WTC11 (cell line): ENCODE measurements at regions not wholly inside any gene's neighbourhood (a gene's known extent, or its start where the extent isn't known, plus 50 kb on each side); places are given as distances from the start of the nearest gene placed in this dataset.

Experiments
- ATAC-seq: fragments of 200-7000 bp; cut with Tn5 transposase; 2 replicates; pipeline ENCODE4 v1.10.0; 2021; ENCODE audit warnings: mild to moderate bottlenecking, moderate library complexity
- CTCF ChIA-PET: fragments of 300-600 bp; sonication (Branson Sonifier 250); formaldehyde crosslinking; loops from one replicate; lab custom pipeline; 2021; ENCODE audit warnings: antibody characterized with exemption; lab: Charles Lee
- POLR2A ChIA-PET: fragments of 350-600 bp; sonication (Branson Sonifier 250); formaldehyde crosslinking; loops from one replicate; lab custom pipeline; 2021; ENCODE audit warnings: antibody characterized with exemption; lab: Charles Lee
- DNase-seq: peaks from one replicate; pipeline ENCODE4 v3.0.0; 2021; ENCODE audit warnings: low spot score
- H3K27ac Mint-ChIP-seq: 2 replicates; pipeline ENCODE4 v1.8.0; 2021; ENCODE audit warnings: mixed read lengths
- H3K27me3 Mint-ChIP-seq: 2 replicates; pipeline ENCODE4 v1.8.0; 2021; ENCODE audit warnings: low read depth, mild to moderate bottlenecking, moderate library complexity, mixed read lengths
- H3K36me3 Mint-ChIP-seq: 2 replicates; pipeline ENCODE4 v1.8.0; 2021; ENCODE audit warnings: mixed read lengths
- H3K4me1 Mint-ChIP-seq: 2 replicates; pipeline ENCODE4 v1.8.0; 2022; ENCODE audit warnings: mixed read lengths
- H3K4me3 Mint-ChIP-seq: 2 replicates; pipeline ENCODE4 v1.8.0; 2021; ENCODE audit warnings: mild to moderate bottlenecking, moderate library complexity, mixed read lengths
- H3K9me3 Mint-ChIP-seq: 2 replicates; pipeline ENCODE4 v1.8.0; 2021; ENCODE audit warnings: mixed read lengths
- ATF1 ChIP-seq: sonication (generic); formaldehyde crosslinking; IDR thresholded peaks from 2 replicates; pipeline ENCODE4 v1.8.1; 2023; ENCODE audit warnings: mild to moderate bottlenecking, moderate library complexity, missing genetic modification reagents
- CBFB ChIP-seq: sonication (generic); formaldehyde crosslinking; IDR thresholded peaks from 2 replicates; pipeline ENCODE4 v1.8.1; 2022; ENCODE audit warnings: mild to moderate bottlenecking, low read depth, missing genetic modification reagents
- KAT7 ChIP-seq: sonication (generic); formaldehyde crosslinking; IDR thresholded peaks from 2 replicates; pipeline ENCODE4 v1.8.1; 2023; ENCODE audit warnings: missing genetic modification reagents, mild to moderate bottlenecking, borderline replicate concordance
- NFYB ChIP-seq: sonication (generic); formaldehyde crosslinking; conservative IDR thresholded peaks from 2 replicates; pipeline ENCODE4 v1.8.0; 2022; ENCODE audit warnings: low read depth, missing genetic modification reagents
- NR2C2 ChIP-seq: sonication (generic); formaldehyde crosslinking; IDR thresholded peaks from 2 replicates; pipeline ENCODE4 v1.8.0; 2022; ENCODE audit warnings: mild to moderate bottlenecking, missing genetic modification reagents
- ZNF219 ChIP-seq: sonication (generic); formaldehyde crosslinking; IDR thresholded peaks from 2 replicates; pipeline ENCODE4 v1.8.0; 2023; ENCODE audit warnings: missing genetic modification reagents, mild to moderate bottlenecking, borderline replicate concordance
- ZNF396 ChIP-seq: fragments of 250-450 bp; sonication (Bioruptor Pico); IDR thresholded peaks from 2 replicates; pipeline ENCODE4 v1.8.0; 2021; ENCODE audit warnings: mild to moderate bottlenecking, moderate library complexity, borderline replicate concordance
- ZNF416 ChIP-seq: fragments of 250-450 bp; sonication (Bioruptor Pico); IDR thresholded peaks from 2 replicates; pipeline ENCODE4 v1.9.0; 2021; ENCODE audit warnings: mild to moderate bottlenecking, inconsistent platforms
- ZNF423 ChIP-seq: fragments of 250-450 bp; sonication (Bioruptor Pico); IDR thresholded peaks from 2 replicates; pipeline ENCODE4 v2.1.2; 2022; ENCODE audit warnings: mild to moderate bottlenecking, moderate library complexity
- ZNF671 ChIP-seq: fragments of 250-450 bp; sonication (Bioruptor Pico); IDR thresholded peaks from 2 replicates; pipeline ENCODE4 v1.8.0; 2021; ENCODE audit warnings: mild to moderate bottlenecking
- TF ChIP-seq, protein P1 (sequence below): sonication (generic); formaldehyde crosslinking; IDR thresholded peaks from 2 replicates; pipeline ENCODE4 v1.8.0; 2022; ENCODE audit warnings: mild to moderate bottlenecking, missing genetic modification reagents
- TF ChIP-seq, protein P2 (sequence below): sonication (generic); formaldehyde crosslinking; IDR thresholded peaks from 2 replicates; pipeline ENCODE4 v1.8.0; 2022; ENCODE audit warnings: mild to moderate bottlenecking, missing genetic modification reagents
- TF ChIP-seq, protein P3 (sequence below): sonication (generic); formaldehyde crosslinking; IDR thresholded peaks from 2 replicates; pipeline ENCODE4 v1.8.0; 2022; ENCODE audit warnings: mild to moderate bottlenecking, missing genetic modification reagents
- TF ChIP-seq, protein P4 (sequence below): sonication (generic); formaldehyde crosslinking; IDR thresholded peaks from 2 replicates; pipeline ENCODE4 v1.8.1; 2023; ENCODE audit warnings: mild to moderate bottlenecking, missing genetic modification reagents
- TF ChIP-seq, protein P5 (sequence below): sonication (generic); formaldehyde crosslinking; IDR thresholded peaks from 2 replicates; pipeline ENCODE4 v1.8.1; 2022; ENCODE audit warnings: mild to moderate bottlenecking, moderate library complexity, missing genetic modification reagents
- TF ChIP-seq, protein P6 (sequence below): fragments of 250-450 bp; sonication (Bioruptor Pico); IDR thresholded peaks from 2 replicates; pipeline ENCODE4 v1.9.0; 2021; ENCODE audit warnings: moderate library complexity, mild to moderate bottlenecking, inconsistent platforms, borderline replicate concordance
- TF ChIP-seq, protein P7 (sequence below): fragments of 250-450 bp; sonication (Bioruptor Pico); conservative IDR thresholded peaks from 2 replicates; pipeline ENCODE4 v1.9.0; 2021; ENCODE audit warnings: mild to moderate bottlenecking
- TF ChIP-seq, protein P8 (sequence below): sonication (generic); formaldehyde crosslinking; IDR thresholded peaks from 2 replicates; pipeline ENCODE4 v1.8.0; 2023; ENCODE audit warnings: mild to moderate bottlenecking, missing genetic modification reagents

DNA sequence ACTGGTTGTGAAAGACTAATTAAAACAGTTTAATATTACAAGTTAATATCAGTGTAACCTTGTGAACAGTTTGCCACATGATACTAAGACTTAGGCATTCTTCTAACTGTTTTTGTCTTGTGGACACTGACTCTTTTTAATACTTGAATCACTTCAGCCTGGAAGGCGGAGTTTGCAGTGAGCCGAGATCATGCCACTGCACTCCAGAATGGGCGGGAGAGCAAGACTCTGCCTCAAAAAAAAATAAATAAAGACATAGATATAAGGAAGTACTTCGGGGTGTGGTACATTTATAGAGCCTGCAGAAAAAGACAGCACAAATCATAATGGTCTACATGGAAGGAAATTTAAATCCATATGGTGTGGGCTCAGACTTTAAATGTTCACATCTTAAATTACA is 300.4 kb upstream of the NETO1 start:
- Mint-ChIP-seq H3K36me3 (no peaks in the 10 kb centered on the region), H3K27ac (no peak overlapping the region), H3K27me3 (no peaks in the 10 kb centered on the region), H3K4me3 (no peak overlapping the region), H3K9me3 (0 out of 2 replicates have a peak, but pooled peaks cover 5% of the 10 kb centered on the region), H3K4me1 (no peaks in the 10 kb centered on the region)
- DNase-seq (no peak), ATAC-seq (no peak)
- TF ChIP-seq NFYB (CRISPR knock-in tag) (no peak), ZNF219 (CRISPR knock-in tag) (no peak), KAT7 (CRISPR knock-in tag) (no peak), CBFB (CRISPR knock-in tag) (no peak), ATF1 (CRISPR knock-in tag) (no peak), ZNF416 (CRISPR knock-in tag) (no peak), ZNF396 (CRISPR knock-in tag) (no peak), ZNF423 (CRISPR knock-in tag) (no peak), ZNF671 (CRISPR knock-in tag) (no peak), NR2C2 (no peak)
- TF ChIP-seq, protein P1, sequence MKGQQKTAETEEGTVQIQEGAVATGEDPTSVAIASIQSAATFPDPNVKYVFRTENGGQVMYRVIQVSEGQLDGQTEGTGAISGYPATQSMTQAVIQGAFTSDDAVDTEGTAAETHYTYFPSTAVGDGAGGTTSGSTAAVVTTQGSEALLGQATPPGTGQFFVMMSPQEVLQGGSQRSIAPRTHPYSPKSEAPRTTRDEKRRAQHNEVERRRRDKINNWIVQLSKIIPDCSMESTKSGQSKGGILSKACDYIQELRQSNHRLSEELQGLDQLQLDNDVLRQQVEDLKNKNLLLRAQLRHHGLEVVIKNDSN (CRISPR knock-in tag) = no peak
- TF ChIP-seq, protein P2, sequence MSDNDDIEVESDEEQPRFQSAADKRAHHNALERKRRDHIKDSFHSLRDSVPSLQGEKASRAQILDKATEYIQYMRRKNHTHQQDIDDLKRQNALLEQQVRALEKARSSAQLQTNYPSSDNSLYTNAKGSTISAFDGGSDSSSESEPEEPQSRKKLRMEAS (CRISPR knock-in tag) = no peak
- TF ChIP-seq, protein P3, sequence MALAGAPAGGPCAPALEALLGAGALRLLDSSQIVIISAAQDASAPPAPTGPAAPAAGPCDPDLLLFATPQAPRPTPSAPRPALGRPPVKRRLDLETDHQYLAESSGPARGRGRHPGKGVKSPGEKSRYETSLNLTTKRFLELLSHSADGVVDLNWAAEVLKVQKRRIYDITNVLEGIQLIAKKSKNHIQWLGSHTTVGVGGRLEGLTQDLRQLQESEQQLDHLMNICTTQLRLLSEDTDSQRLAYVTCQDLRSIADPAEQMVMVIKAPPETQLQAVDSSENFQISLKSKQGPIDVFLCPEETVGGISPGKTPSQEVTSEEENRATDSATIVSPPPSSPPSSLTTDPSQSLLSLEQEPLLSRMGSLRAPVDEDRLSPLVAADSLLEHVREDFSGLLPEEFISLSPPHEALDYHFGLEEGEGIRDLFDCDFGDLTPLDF (CRISPR knock-in tag) = no peak
- TF ChIP-seq, protein P4, sequence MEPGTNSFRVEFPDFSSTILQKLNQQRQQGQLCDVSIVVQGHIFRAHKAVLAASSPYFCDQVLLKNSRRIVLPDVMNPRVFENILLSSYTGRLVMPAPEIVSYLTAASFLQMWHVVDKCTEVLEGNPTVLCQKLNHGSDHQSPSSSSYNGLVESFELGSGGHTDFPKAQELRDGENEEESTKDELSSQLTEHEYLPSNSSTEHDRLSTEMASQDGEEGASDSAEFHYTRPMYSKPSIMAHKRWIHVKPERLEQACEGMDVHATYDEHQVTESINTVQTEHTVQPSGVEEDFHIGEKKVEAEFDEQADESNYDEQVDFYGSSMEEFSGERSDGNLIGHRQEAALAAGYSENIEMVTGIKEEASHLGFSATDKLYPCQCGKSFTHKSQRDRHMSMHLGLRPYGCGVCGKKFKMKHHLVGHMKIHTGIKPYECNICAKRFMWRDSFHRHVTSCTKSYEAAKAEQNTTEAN (CRISPR knock-in tag) = no peak
- TF ChIP-seq, protein P5, sequence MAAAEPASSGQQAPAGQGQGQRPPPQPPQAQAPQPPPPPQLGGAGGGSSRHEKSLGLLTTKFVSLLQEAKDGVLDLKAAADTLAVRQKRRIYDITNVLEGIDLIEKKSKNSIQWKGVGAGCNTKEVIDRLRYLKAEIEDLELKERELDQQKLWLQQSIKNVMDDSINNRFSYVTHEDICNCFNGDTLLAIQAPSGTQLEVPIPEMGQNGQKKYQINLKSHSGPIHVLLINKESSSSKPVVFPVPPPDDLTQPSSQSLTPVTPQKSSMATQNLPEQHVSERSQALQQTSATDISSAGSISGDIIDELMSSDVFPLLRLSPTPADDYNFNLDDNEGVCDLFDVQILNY (CRISPR knock-in tag) = no peak
- TF ChIP-seq, protein P6, sequence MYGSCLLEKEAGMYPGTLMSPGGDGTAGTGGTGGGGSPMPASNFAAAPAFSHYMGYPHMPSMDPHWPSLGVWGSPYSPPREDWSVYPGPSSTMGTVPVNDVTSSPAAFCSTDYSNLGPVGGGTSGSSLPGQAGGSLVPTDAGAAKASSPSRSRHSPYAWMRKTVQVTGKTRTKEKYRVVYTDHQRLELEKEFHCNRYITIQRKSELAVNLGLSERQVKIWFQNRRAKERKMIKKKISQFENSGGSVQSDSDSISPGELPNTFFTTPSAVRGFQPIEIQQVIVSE = no peak
- TF ChIP-seq, protein P7, sequence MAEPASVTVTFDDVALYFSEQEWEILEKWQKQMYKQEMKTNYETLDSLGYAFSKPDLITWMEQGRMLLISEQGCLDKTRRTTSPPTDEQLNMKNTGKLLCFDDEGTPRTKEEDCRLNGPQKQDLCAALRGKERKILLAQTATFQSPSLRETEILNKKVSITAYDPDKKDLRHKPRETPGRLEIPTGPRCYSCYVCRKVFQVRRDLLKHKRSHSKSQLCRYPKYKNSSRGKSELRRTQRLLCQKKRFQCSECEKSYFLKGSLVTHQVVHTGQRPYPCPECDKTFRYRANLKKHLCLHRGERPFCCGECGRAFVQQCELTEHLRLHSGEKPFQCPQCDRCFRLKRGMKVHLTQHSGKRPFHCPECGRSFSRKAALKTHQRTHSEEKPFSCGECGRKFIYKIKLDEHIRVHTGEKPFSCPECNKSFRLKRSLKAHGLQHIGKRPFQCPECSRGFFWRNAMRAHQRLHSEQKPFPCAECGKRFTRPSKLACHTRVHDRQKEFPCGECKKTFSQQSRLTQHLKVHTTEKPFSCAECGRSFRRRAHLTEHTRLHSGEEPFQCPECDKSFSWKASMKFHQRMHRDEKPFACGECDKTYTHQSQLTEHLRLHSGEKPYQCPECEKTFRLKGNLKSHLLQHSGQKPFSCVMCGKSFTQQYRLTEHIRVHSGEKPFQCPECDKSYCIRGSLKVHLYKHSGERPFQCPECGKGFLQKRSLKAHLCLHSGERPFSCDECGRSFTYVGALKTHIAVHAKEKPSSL (CRISPR knock-in tag) = no peak
- TF ChIP-seq, protein P8, sequence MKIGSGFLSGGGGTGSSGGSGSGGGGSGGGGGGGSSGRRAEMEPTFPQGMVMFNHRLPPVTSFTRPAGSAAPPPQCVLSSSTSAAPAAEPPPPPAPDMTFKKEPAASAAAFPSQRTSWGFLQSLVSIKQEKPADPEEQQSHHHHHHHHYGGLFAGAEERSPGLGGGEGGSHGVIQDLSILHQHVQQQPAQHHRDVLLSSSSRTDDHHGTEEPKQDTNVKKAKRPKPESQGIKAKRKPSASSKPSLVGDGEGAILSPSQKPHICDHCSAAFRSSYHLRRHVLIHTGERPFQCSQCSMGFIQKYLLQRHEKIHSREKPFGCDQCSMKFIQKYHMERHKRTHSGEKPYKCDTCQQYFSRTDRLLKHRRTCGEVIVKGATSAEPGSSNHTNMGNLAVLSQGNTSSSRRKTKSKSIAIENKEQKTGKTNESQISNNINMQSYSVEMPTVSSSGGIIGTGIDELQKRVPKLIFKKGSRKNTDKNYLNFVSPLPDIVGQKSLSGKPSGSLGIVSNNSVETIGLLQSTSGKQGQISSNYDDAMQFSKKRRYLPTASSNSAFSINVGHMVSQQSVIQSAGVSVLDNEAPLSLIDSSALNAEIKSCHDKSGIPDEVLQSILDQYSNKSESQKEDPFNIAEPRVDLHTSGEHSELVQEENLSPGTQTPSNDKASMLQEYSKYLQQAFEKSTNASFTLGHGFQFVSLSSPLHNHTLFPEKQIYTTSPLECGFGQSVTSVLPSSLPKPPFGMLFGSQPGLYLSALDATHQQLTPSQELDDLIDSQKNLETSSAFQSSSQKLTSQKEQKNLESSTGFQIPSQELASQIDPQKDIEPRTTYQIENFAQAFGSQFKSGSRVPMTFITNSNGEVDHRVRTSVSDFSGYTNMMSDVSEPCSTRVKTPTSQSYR = no peak
- ChIA-PET POLR2A (no interaction called here), CTCF (no interaction called here)
